ENCODE measurements at regions not wholly inside any gene's neighbourhood (a gene's known extent, or its start where the extent isn't known, plus 50 kb on each side); places are given as distances from the start of the nearest gene placed in this dataset.
A peak's percentile ranks its signal among the peaks of the same experiment; 100 is the strongest.

- 95% methylated on average over 10 of the region's 10 CpGs for WGBS
- no peak for DNase-seq
- H3K9me3 ChIP-seq (ENCODE audit: control insufficient read depth, low read length) = no peaks in the 10 kb centered on the region
- no peak overlapping the region for H4K91ac ChIP-seq (ENCODE audit: low read length)
- H2AK5ac ChIP-seq (ENCODE audit: low read length, severe bottlenecking) = no peak overlapping the region
- H3K9ac ChIP-seq (ENCODE audit: low read length) = no peak overlapping the region
- no peak overlapping the region for H3K14ac ChIP-seq (ENCODE audit: low read length in 2 of 2)
- no peak overlapping the region for H4K8ac ChIP-seq (ENCODE audit: low read length)
- H3K79me1 ChIP-seq (replicated peaks; ENCODE audit: low read length, poor library complexity, severe bottlenecking) = no peaks in the 10 kb centered on the region
- no peak overlapping the region for H3K4me2 ChIP-seq (ENCODE audit: low read length, poor library complexity, severe bottlenecking)
- H2BK5ac ChIP-seq (ENCODE audit: low read depth, low read length, poor library complexity, severe bottlenecking) = no peak overlapping the region
- no peak overlapping the region for H3K27ac ChIP-seq (ENCODE audit: low read length, poor library complexity, severe bottlenecking)
- no peak overlapping the region for H3K4me3 ChIP-seq (ENCODE audit: insufficient read depth in 1 of 2, low read depth in 1 of 2, low read length in 2 of 2)
- H2BK12ac ChIP-seq (ENCODE audit: low read length in 2 of 2) = no peak overlapping the region
- no peaks in the 10 kb centered on the region for H3K36me3 ChIP-seq (ENCODE audit: control insufficient read depth in 1 of 2, insufficient read depth in 2 of 2, low read depth in 1 of 2, low read length in 2 of 2)
- no peak overlapping the region for H3K23ac ChIP-seq (ENCODE audit: low read length in 2 of 2)
- H3K4me1 ChIP-seq (ENCODE audit: control insufficient read depth, insufficient read depth, low read depth, low read length) = peaks cover 14% of the 10 kb centered on the region
- no peak overlapping the region for H2BK15ac ChIP-seq (ENCODE audit: low read depth, poor library complexity, severe bottlenecking)
- H3K4ac ChIP-seq (ENCODE audit: low read depth in 1 of 2, low read length in 2 of 2) = no peak overlapping the region
- peaks cover 5 to 33% of the 10 kb centered on the region in 2 experiments for H3K27me3 ChIP-seq (ENCODE audit: control insufficient read depth in 1 of 2, insufficient read depth in 1 of 2, low read length in 2 of 2)
- no peak overlapping the region for H3K18ac ChIP-seq (ENCODE audit: low read depth in 1 of 2, low read length in 2 of 2)
- no peak overlapping the region for H2AFZ ChIP-seq (ENCODE audit: low read depth, low read length)
- no peak overlapping the region for H2BK120ac ChIP-seq (ENCODE audit: low read depth, low read length)
Observed at GRCh38 chr9:129270205-129270604, 92.1 kb upstream of the IER5L start.

GRCh38 chr9:129267141-129267540 lies 89.1 kb upstream of the IER5L start:
- no peak overlapping the region for H3K4me3 ChIP-seq (ENCODE audit: insufficient read depth in 1 of 2, low read depth in 1 of 2, low read length in 2 of 2)
- no peak overlapping the region for H2BK15ac ChIP-seq (ENCODE audit: low read depth, poor library complexity, severe bottlenecking)
- H2BK120ac ChIP-seq (ENCODE audit: low read depth, low read length) = no peak overlapping the region
- no peak for DNase-seq
- H2BK12ac ChIP-seq (ENCODE audit: low read length in 2 of 2) = no peak overlapping the region
- no peak overlapping the region for H2AK5ac ChIP-seq (ENCODE audit: low read length, severe bottlenecking)
- H3K9ac ChIP-seq (ENCODE audit: low read length) = no peak overlapping the region
- H3K9me3 ChIP-seq (ENCODE audit: control insufficient read depth, low read length) = no peaks in the 10 kb centered on the region
- no peak overlapping the region for H4K8ac ChIP-seq (ENCODE audit: low read length)
- no peak overlapping the region for H3K18ac ChIP-seq (ENCODE audit: low read depth in 1 of 2, low read length in 2 of 2)
- no peak overlapping the region for H3K27ac ChIP-seq (ENCODE audit: low read length, poor library complexity, severe bottlenecking)
- no peaks in the 10 kb centered on the region for H3K79me1 ChIP-seq (replicated peaks; ENCODE audit: low read length, poor library complexity, severe bottlenecking)
- no peak overlapping the region for H2AFZ ChIP-seq (ENCODE audit: low read depth, low read length)
- no peak overlapping the region for H3K14ac ChIP-seq (ENCODE audit: low read length in 2 of 2)
- H2BK5ac ChIP-seq (ENCODE audit: low read depth, low read length, poor library complexity, severe bottlenecking) = no peak overlapping the region
- WGBS = 83% methylated on average over 10 of the region's 10 CpGs
- H3K23ac ChIP-seq (ENCODE audit: low read length in 2 of 2) = no peak overlapping the region
- peaks cover 5 to 16% of the 10 kb centered on the region in 2 experiments for H3K27me3 ChIP-seq (ENCODE audit: control insufficient read depth in 1 of 2, insufficient read depth in 1 of 2, low read length in 2 of 2)
- peaks cover 14% of the 10 kb centered on the region for H3K4me1 ChIP-seq (ENCODE audit: control insufficient read depth, insufficient read depth, low read depth, low read length)
- no peak overlapping the region for H3K4me2 ChIP-seq (ENCODE audit: low read length, poor library complexity, severe bottlenecking)
- H3K4ac ChIP-seq (ENCODE audit: low read depth in 1 of 2, low read length in 2 of 2) = no peak overlapping the region
- H4K91ac ChIP-seq (ENCODE audit: low read length) = no peak overlapping the region
- H3K36me3 ChIP-seq (ENCODE audit: control insufficient read depth in 1 of 2, insufficient read depth in 2 of 2, low read depth in 1 of 2, low read length in 2 of 2) = no peaks in the 10 kb centered on the region

GRCh38 chr9:129266536-129266935 lies 88.5 kb upstream of the IER5L start:
- WGBS = 92% methylated on average over 5 of the region's 5 CpGs
- no peak overlapping the region for H3K4me2 ChIP-seq (ENCODE audit: low read length, poor library complexity, severe bottlenecking)
- H3K36me3 ChIP-seq (ENCODE audit: control insufficient read depth in 1 of 2, insufficient read depth in 2 of 2, low read depth in 1 of 2, low read length in 2 of 2) = no peaks in the 10 kb centered on the region
- no peak overlapping the region for H3K4me3 ChIP-seq (ENCODE audit: insufficient read depth in 1 of 2, low read depth in 1 of 2, low read length in 2 of 2)
- no peak overlapping the region for H2BK12ac ChIP-seq (ENCODE audit: low read length in 2 of 2)
- H2BK15ac ChIP-seq (ENCODE audit: low read depth, poor library complexity, severe bottlenecking) = no peak overlapping the region
- H2BK120ac ChIP-seq (ENCODE audit: low read depth, low read length) = no peak overlapping the region
- no peaks in the 10 kb centered on the region for H3K9me3 ChIP-seq (ENCODE audit: control insufficient read depth, low read length)
- no peak overlapping the region for H3K18ac ChIP-seq (ENCODE audit: low read depth in 1 of 2, low read length in 2 of 2)
- H2AFZ ChIP-seq (ENCODE audit: low read depth, low read length) = no peak overlapping the region
- peak overlapping the region in 1 of 2 experiments; percentile 41 for H3K14ac ChIP-seq (ENCODE audit: low read length in 2 of 2)
- H4K8ac ChIP-seq (ENCODE audit: low read length) = peak overlapping the region; percentile 42
- no peak overlapping the region for H4K91ac ChIP-seq (ENCODE audit: low read length)
- H3K4ac ChIP-seq (ENCODE audit: low read depth in 1 of 2, low read length in 2 of 2) = no peak overlapping the region
- H3K27ac ChIP-seq (ENCODE audit: low read length, poor library complexity, severe bottlenecking) = no peak overlapping the region
- H3K23ac ChIP-seq (ENCODE audit: low read length in 2 of 2) = no peak overlapping the region
- peaks cover 10% of the 10 kb centered on the region for H3K4me1 ChIP-seq (ENCODE audit: control insufficient read depth, insufficient read depth, low read depth, low read length)
- H3K27me3 ChIP-seq (ENCODE audit: control insufficient read depth in 1 of 2, insufficient read depth in 1 of 2, low read length in 2 of 2) = peaks cover 5 to 16% of the 10 kb centered on the region in 2 experiments
- no peak for DNase-seq
- H3K9ac ChIP-seq (ENCODE audit: low read length) = no peak overlapping the region
- H2AK5ac ChIP-seq (ENCODE audit: low read length, severe bottlenecking) = no peak overlapping the region
- no peaks in the 10 kb centered on the region for H3K79me1 ChIP-seq (replicated peaks; ENCODE audit: low read length, poor library complexity, severe bottlenecking)
- H2BK5ac ChIP-seq (ENCODE audit: low read depth, low read length, poor library complexity, severe bottlenecking) = no peak overlapping the region

- Histone ChIP-seq H2BK5ac (ENCODE audit: low read depth, low read length, poor library complexity, severe bottlenecking) (no peak overlapping the region), H3K9ac (ENCODE audit: low read length) (no peak overlapping the region), H3K14ac (ENCODE audit: low read length in 2 of 2) (no peak overlapping the region), H3K36me3 (ENCODE audit: control insufficient read depth in 1 of 2, insufficient read depth in 2 of 2, low read depth in 1 of 2, low read length in 2 of 2) (no peaks in the 10 kb centered on the region), H3K4me3 (ENCODE audit: insufficient read depth in 1 of 2, low read depth in 1 of 2, low read length in 2 of 2) (no peak overlapping the region), H3K4ac (ENCODE audit: low read depth in 1 of 2, low read length in 2 of 2) (peak overlapping the region in 1 of 2 experiments; percentile 18), H3K23ac (ENCODE audit: low read length in 2 of 2) (no peak overlapping the region), H2AFZ (ENCODE audit: low read depth, low read length) (no peak overlapping the region), H3K27ac (ENCODE audit: low read length, poor library complexity, severe bottlenecking) (no peak overlapping the region), H3K79me1 (replicated peaks; ENCODE audit: low read length, poor library complexity, severe bottlenecking) (no peaks in the 10 kb centered on the region), H3K9me3 (ENCODE audit: control insufficient read depth, low read length) (no peaks in the 10 kb centered on the region), H2AK5ac (ENCODE audit: low read length, severe bottlenecking) (no peak overlapping the region), H3K4me1 (ENCODE audit: control insufficient read depth, insufficient read depth, low read depth, low read length) (peaks cover 3% of the 10 kb centered on the region), H3K4me2 (ENCODE audit: low read length, poor library complexity, severe bottlenecking) (no peak overlapping the region), H2BK120ac (ENCODE audit: low read depth, low read length) (no peak overlapping the region), H2BK15ac (ENCODE audit: low read depth, poor library complexity, severe bottlenecking) (peak overlapping the region; percentile 26), H4K8ac (ENCODE audit: low read length) (no peak overlapping the region), H2BK12ac (ENCODE audit: low read length in 2 of 2) (no peak overlapping the region), H3K27me3 (ENCODE audit: control insufficient read depth in 1 of 2, insufficient read depth in 1 of 2, low read length in 2 of 2) (peaks cover 13 to 27% of the 10 kb centered on the region in 2 experiments), H4K91ac (ENCODE audit: low read length) (peak overlapping the region; percentile 63), H3K18ac (ENCODE audit: low read depth in 1 of 2, low read length in 2 of 2) (no peak overlapping the region)
- 91% methylated on average over 3 of the region's 5 CpGs for WGBS
- no peak for DNase-seq
Observed at GRCh38 chr9:129264388-129264787, 86.3 kb upstream of the IER5L start.

Measured in mesenchymal stem cell (in vitro differentiated cells and primary cell).